Natural killer cell (primary cell): ENCODE measurements at regions not wholly inside any gene's neighbourhood (a gene's known extent, or its start where the extent isn't known, plus 50 kb on each side); places are given as distances from the start of the nearest gene placed in this dataset.

Source experiments
- ATAC-seq, 3 donors: fragments of 150-1000 bp in 2 of 3; fragments of 200-7000 bp in 1 of 3; cut with Tn5 transposase; 1 replicate in 1 of 3; 2 replicates in 2 of 3; pipeline ENCODE4 v1.10.0; 2021; ENCODE audit warnings: mild to moderate bottlenecking in 2 of 3, moderate library complexity in 2 of 3
- DNase-seq, 2 donors: peaks; one replicate each; pipeline versions ENCODE4 v3.0.0 to v3.0.0-alpha.2; 2013 to 2021; ENCODE audit warnings: mixed read lengths in 1 of 2
- H3K27ac ChIP-seq: one replicate; pipeline ENCODE4 v1.5.1; 2013; ENCODE audit warnings: mild to moderate bottlenecking, low read length
- H3K27me3 ChIP-seq: one replicate; pipeline ENCODE4 v1.6.1; 2013; ENCODE audit warnings: low read length; ENCODE audit not compliant: control insufficient read depth, insufficient read depth
- H3K36me3 ChIP-seq: one replicate; pipeline ENCODE4 v1.6.1; 2013; ENCODE audit warnings: low read length; ENCODE audit not compliant: control insufficient read depth, insufficient read depth
- H3K4me1 ChIP-seq: one replicate; pipeline ENCODE4 v1.6.1; 2013; ENCODE audit warnings: low read length; ENCODE audit not compliant: control insufficient read depth, insufficient read depth
- H3K4me3 ChIP-seq: one replicate; pipeline ENCODE4 v1.5.1; 2013; ENCODE audit warnings: low read length
- H3K9me3 ChIP-seq: one replicate; pipeline ENCODE4 v1.6.1; 2013; ENCODE audit warnings: low read length; ENCODE audit not compliant: control insufficient read depth, insufficient read depth
- H3K27ac Mint-ChIP-seq, 2 donors: one replicate each; pipeline ENCODE4 v1.8.0; 2022; ENCODE audit warnings: mild to moderate bottlenecking in 2 of 2, mixed read lengths in 2 of 2, moderate library complexity in 1 of 2
- H3K27me3 Mint-ChIP-seq, 2 donors: one replicate each; pipeline ENCODE4 v1.8.0; 2022; ENCODE audit warnings: low read depth in 2 of 2, mixed read lengths in 2 of 2
- H3K36me3 Mint-ChIP-seq: one replicate; pipeline ENCODE4 v1.8.0; 2022; ENCODE audit warnings: mixed read lengths
- H3K4me1 Mint-ChIP-seq, 2 donors: one replicate each; pipeline ENCODE4 v1.8.0; 2022; ENCODE audit warnings: mixed read lengths in 2 of 2
- H3K4me3 Mint-ChIP-seq: one replicate; pipeline ENCODE4 v1.8.0; 2022; ENCODE audit warnings: mild to moderate bottlenecking, moderate library complexity, mixed read lengths
- H3K9me3 Mint-ChIP-seq, 2 donors: one replicate each; pipeline ENCODE4 v1.8.0; 2022; ENCODE audit warnings: mixed read lengths in 2 of 2
- WGBS: methylation state at CpG from one replicate; pipeline ENCODE4 v1.1.7; 2013; ENCODE audit warnings: missing lambda C conversion rate; ENCODE audit not compliant: insufficient coverage; 5-methylcytosine and 5-hydroxymethylcytosine counted together
- intact Hi-C: fragments of 100-400 bp; cut with micrococcal nuclease; formaldehyde crosslinking; loops from one replicate; pipeline ENCODE4 v1.14.2; 2022
- TF ChIP-seq, protein P1 (sequence below): fragments of 200-600 bp; IDR thresholded peaks from one replicate; pipeline ENCODE4 v1.8.0; 2022; ENCODE audit warnings: antibody characterized with exemption

DNA sequence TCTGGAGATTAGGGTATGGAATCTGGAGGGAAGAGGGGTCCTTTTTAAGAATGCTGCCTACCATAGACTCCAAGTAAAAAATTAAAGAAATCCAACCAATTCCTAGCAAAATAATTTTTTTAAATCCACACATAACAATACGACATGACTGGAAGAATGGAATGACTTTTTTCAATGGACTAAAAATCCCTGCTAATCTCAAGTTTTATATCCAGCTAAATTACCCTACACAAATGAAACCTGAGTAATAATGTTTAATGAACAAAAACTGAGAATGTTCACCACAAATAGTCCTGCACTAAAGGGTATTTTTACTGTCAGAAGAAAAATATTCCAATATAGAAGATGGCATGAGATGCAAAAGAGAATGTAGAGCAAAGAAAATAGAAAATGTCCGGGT is 220.3 kb upstream of the AGTR1 start:
- no CpG with 5 or more reads among the region's 2 CpGs for WGBS
- no peak overlapping the region for H3K4me3 ChIP-seq
- Mint-ChIP-seq H3K27me3 (no peaks in the 10 kb centered on the region), H3K9me3 (peaks cover 13 to 21% of the 10 kb centered on the region in 2 donors), H3K36me3 (peaks cover 7% of the 10 kb centered on the region), H3K4me3 (no peak overlapping the region), H3K4me1 (no peaks in the 10 kb centered on the region), H3K27ac (no peak overlapping the region)
- TF ChIP-seq, protein P1, sequence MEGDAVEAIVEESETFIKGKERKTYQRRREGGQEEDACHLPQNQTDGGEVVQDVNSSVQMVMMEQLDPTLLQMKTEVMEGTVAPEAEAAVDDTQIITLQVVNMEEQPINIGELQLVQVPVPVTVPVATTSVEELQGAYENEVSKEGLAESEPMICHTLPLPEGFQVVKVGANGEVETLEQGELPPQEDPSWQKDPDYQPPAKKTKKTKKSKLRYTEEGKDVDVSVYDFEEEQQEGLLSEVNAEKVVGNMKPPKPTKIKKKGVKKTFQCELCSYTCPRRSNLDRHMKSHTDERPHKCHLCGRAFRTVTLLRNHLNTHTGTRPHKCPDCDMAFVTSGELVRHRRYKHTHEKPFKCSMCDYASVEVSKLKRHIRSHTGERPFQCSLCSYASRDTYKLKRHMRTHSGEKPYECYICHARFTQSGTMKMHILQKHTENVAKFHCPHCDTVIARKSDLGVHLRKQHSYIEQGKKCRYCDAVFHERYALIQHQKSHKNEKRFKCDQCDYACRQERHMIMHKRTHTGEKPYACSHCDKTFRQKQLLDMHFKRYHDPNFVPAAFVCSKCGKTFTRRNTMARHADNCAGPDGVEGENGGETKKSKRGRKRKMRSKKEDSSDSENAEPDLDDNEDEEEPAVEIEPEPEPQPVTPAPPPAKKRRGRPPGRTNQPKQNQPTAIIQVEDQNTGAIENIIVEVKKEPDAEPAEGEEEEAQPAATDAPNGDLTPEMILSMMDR = no peak
- no peak for DNase-seq
- no peaks in the 10 kb centered on the region for H3K9me3 ChIP-seq
- H3K4me1 ChIP-seq = no peaks in the 10 kb centered on the region
- H3K27ac ChIP-seq = no peak overlapping the region
- H3K27me3 ChIP-seq = no peaks in the 10 kb centered on the region
- H3K36me3 ChIP-seq = no peaks in the 10 kb centered on the region
- intact Hi-C loops = no loop called here
- no peak for ATAC-seq

DNA sequence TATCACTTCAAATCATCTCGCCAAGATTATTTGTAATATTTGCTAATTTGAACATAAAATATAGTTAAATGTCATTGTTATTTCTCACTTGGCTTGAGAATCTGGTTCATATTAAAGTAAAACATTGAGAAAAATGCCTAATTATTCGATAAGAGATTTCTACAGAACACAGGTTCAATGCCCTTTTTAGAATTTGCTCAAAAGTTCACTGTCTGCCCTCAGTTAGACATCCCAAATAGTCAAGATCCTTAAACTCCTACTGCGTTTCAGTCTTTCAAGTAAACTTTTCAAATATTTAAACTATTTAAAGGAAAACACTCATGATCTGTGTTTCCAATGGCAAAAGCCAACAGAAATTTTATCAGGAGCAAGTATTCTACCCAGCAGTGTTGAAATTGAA is 204.1 kb upstream of the AGTR1 start:
- Histone ChIP-seq H3K36me3 (no peaks in the 10 kb centered on the region), H3K27me3 (no peaks in the 10 kb centered on the region), H3K27ac (no peak overlapping the region), H3K4me1 (no peaks in the 10 kb centered on the region), H3K9me3 (no peaks in the 10 kb centered on the region), H3K4me3 (no peak overlapping the region)
- H3K27me3 Mint-ChIP-seq = no peaks in the 10 kb centered on the region
- WGBS = 62% methylated on average over 2 of the region's 3 CpGs
- DNase-seq (no peak), ATAC-seq (no peak)
- TF ChIP-seq, protein P1 = no peak
- H3K9me3 Mint-ChIP-seq = peaks cover 15% of the 10 kb centered on the region in 2 donors
- no peak overlapping the region for H3K4me3 Mint-ChIP-seq
- intact Hi-C loops = no loop called here
- no peaks in the 10 kb centered on the region for H3K36me3 Mint-ChIP-seq
- no peaks in the 10 kb centered on the region for H3K4me1 Mint-ChIP-seq
- H3K27ac Mint-ChIP-seq = no peak overlapping the region

DNA sequence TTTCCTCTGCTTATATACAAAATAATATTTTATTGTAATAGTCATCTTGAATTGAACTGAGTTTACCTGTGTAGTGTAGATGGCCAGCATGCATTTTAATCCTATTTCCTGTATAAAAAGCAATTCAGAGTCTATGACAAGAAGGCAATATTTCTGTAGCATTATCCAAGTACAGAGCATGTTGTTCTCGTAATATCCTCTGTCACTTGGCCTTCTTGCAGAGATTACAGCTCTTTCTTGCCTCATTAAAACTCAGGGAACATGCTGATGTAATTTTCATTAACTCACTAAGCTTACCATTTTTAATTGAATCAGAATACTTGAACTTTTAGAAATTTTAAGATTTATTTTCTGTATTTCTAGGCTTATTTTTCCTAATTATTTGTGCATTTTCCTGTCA is 203.3 kb upstream of the AGTR1 start:
- 61% methylated on average over 1 of the region's 1 CpG for WGBS
- DNase-seq = no peak
- Mint-ChIP-seq H3K4me1 (no peaks in the 10 kb centered on the region), H3K4me3 (no peak overlapping the region), H3K27me3 (no peaks in the 10 kb centered on the region), H3K27ac (no peak overlapping the region), H3K36me3 (no peaks in the 10 kb centered on the region), H3K9me3 (peaks cover 12% of the 10 kb centered on the region in 2 donors)
- Histone ChIP-seq H3K4me1 (no peaks in the 10 kb centered on the region), H3K27ac (no peak overlapping the region), H3K4me3 (no peak overlapping the region), H3K9me3 (no peaks in the 10 kb centered on the region), H3K27me3 (no peaks in the 10 kb centered on the region), H3K36me3 (no peaks in the 10 kb centered on the region)
- TF ChIP-seq, protein P1 = no peak
- ATAC-seq = no peak
- intact Hi-C loops = no loop called here

DNA sequence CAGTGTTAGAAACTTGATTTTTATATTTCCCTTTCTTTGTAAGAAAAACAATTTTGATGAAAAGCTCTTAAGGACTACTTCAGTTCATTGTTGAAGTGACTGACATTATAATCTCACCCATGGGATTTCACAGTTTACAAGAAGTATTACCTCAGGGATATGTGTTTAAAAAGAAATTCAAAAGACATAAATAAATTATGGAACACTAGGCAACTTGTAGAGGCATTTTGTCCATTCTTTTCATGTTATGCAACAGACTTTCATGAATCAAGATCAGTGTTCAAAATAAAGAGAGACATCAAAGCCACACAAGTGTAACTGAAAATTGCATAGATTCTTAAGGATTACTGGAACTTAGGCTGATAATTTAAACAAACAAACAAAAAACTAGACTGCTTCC is 196.8 kb upstream of the AGTR1 start:
- H3K4me3 Mint-ChIP-seq = no peak overlapping the region
- Histone ChIP-seq H3K36me3 (no peaks in the 10 kb centered on the region), H3K4me3 (no peak overlapping the region), H3K9me3 (no peaks in the 10 kb centered on the region), H3K27ac (no peak overlapping the region), H3K27me3 (no peaks in the 10 kb centered on the region), H3K4me1 (no peaks in the 10 kb centered on the region)
- DNase-seq (no peak), ATAC-seq (no peak)
- intact Hi-C loops = no loop called here
- no peaks in the 10 kb centered on the region for H3K27me3 Mint-ChIP-seq
- H3K27ac Mint-ChIP-seq = no peak overlapping the region
- no peaks in the 10 kb centered on the region for H3K36me3 Mint-ChIP-seq
- TF ChIP-seq, protein P1 = no peak
- peaks cover 8 to 11% of the 10 kb centered on the region in 2 donors for H3K9me3 Mint-ChIP-seq
- H3K4me1 Mint-ChIP-seq = no peaks in the 10 kb centered on the region
